OCI-LY3 (cell line): ENCODE measurements at regions not wholly inside any gene's neighbourhood (a gene's known extent, or its start where the extent isn't known, plus 50 kb on each side); places are given as distances from the start of the nearest gene placed in this dataset.
A peak's percentile ranks its signal among the peaks of the same experiment; 100 is the strongest.

Source experiments
- H2AFZ ChIP-seq: fragments of 200-600, 300-600 bp; shearing (Covaris generic); 2 replicates; pipeline ENCODE4 v1.6.0; 2014; ENCODE audit warnings: antibody characterized with exemption, low read depth, low read length
- H3K27ac ChIP-seq: fragments of 200-600, 300-600 bp; sonication (generic); 2 replicates; pipeline ENCODE4 v1.5.1; 2014; ENCODE audit warnings: mild to moderate bottlenecking, low read length, moderate library complexity, mixed read lengths
- H3K27me3 ChIP-seq: fragments of 200-600, 300-600 bp; sonication (generic); 2 replicates; pipeline ENCODE4 v1.6.1; 2014; ENCODE audit warnings: low read depth, low read length, mixed read lengths
- H3K36me3 ChIP-seq: fragments of 200-600, 300-600 bp; sonication (generic); replicated peaks from 2 replicates; pipeline ENCODE3; 2014; ENCODE audit warnings: low read depth, low read length, mixed read lengths
- H3K4me1 ChIP-seq: fragments of 300-600, 200-600 bp; sonication (generic); 2 replicates; pipeline ENCODE4 v1.6.1; 2014; ENCODE audit warnings: low read length, mixed read lengths
- H3K4me2 ChIP-seq: fragments of 200-600, 300-600 bp; sonication (generic); 2 replicates; pipeline ENCODE4 v1.6.1; 2014; ENCODE audit warnings: low read length, mixed read lengths
- H3K4me3 ChIP-seq: fragments of 300-600, 200-600 bp; sonication (generic); 2 replicates; pipeline ENCODE4 v1.5.1; 2014; ENCODE audit warnings: antibody characterized with exemption, mild to moderate bottlenecking, low read length, moderate library complexity
- H3K79me2 ChIP-seq: fragments of 300-600, 200-600 bp; shearing (Covaris generic); 2 replicates; pipeline ENCODE4 v1.6.1; 2014; ENCODE audit warnings: mild to moderate bottlenecking, low read length, mixed read lengths
- H3K9ac ChIP-seq: fragments of 300-600, 200-600 bp; shearing (Covaris generic); 2 replicates; pipeline ENCODE4 v1.6.0; 2014; ENCODE audit warnings: mild to moderate bottlenecking, low read length, moderate library complexity
- H3K9me3 ChIP-seq: fragments of 200-600, 300-600 bp; shearing (Covaris generic); 2 replicates; pipeline ENCODE4 v1.6.1; 2014; ENCODE audit warnings: low read length, mixed read lengths; ENCODE audit not compliant: insufficient read depth
- H4K20me1 ChIP-seq: fragments of 200-600, 300-600 bp; sonication (generic); 2 replicates; pipeline ENCODE4 v1.6.1; 2016; ENCODE audit warnings: low read length, mixed read lengths; ENCODE audit not compliant: insufficient read depth
- EZH2phosphoT487 ChIP-seq: fragments of 200-600 bp; shearing (Covaris generic); IDR thresholded peaks from 2 replicates; pipeline ENCODE4 v1.6.1; 2018; ENCODE audit warnings: antibody characterized with exemption, mixed run types, low read depth
- TF ChIP-seq, protein P1 (sequence below): fragments of 200-600, 300-600 bp; sonication (generic); IDR thresholded peaks from 2 replicates; pipeline ENCODE4 v1.5.1; 2014; ENCODE audit warnings: antibody characterized with exemption, low read length, low read depth

DNA sequence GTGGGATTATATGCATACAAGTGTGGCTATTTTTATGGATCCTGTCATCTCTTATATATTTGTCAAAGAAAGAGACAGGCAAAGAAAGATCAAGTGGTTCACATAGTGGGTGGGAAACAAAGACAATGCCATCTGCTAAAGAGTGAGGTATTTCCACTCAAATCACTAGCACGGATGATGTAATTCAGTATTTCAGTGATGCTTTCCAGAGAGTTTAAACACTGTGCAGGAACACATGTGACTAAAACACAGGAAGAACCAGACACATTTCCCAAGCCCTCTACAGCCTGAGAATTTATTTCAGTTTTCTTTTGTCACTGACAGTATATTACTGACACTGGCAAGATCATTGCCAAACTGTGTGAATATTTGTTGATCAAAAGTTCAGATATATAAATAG lies 885.7 kb upstream of the CELF2 start:
- Histone ChIP-seq H3K36me3 (no peaks in the 10 kb centered on the region), H3K9me3 (no peaks in the 10 kb centered on the region), H4K20me1 (no peaks in the 10 kb centered on the region), H3K79me2 (no peaks in the 10 kb centered on the region), H3K27me3 (no peaks in the 10 kb centered on the region), H3K4me2 (no peak overlapping the region), H3K27ac (no peak overlapping the region), H3K9ac (no peak overlapping the region), H2AFZ (no peak overlapping the region), H3K4me3 (no peak overlapping the region), H3K4me1 (no peaks in the 10 kb centered on the region)
- TF ChIP-seq, protein P1, sequence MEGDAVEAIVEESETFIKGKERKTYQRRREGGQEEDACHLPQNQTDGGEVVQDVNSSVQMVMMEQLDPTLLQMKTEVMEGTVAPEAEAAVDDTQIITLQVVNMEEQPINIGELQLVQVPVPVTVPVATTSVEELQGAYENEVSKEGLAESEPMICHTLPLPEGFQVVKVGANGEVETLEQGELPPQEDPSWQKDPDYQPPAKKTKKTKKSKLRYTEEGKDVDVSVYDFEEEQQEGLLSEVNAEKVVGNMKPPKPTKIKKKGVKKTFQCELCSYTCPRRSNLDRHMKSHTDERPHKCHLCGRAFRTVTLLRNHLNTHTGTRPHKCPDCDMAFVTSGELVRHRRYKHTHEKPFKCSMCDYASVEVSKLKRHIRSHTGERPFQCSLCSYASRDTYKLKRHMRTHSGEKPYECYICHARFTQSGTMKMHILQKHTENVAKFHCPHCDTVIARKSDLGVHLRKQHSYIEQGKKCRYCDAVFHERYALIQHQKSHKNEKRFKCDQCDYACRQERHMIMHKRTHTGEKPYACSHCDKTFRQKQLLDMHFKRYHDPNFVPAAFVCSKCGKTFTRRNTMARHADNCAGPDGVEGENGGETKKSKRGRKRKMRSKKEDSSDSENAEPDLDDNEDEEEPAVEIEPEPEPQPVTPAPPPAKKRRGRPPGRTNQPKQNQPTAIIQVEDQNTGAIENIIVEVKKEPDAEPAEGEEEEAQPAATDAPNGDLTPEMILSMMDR = no peak
- TF ChIP-seq EZH2phosphoT487 = no peak

GRCh38 chr10:10133281-10133680 lies 884.4 kb upstream of the CELF2 start:
- H3K9me3 ChIP-seq = no peaks in the 10 kb centered on the region
- no peak overlapping the region for H2AFZ ChIP-seq
- no peaks in the 10 kb centered on the region for H3K36me3 ChIP-seq
- no peak overlapping the region for H3K27ac ChIP-seq
- H3K79me2 ChIP-seq = no peaks in the 10 kb centered on the region
- H3K27me3 ChIP-seq = no peaks in the 10 kb centered on the region
- H3K4me1 ChIP-seq = no peaks in the 10 kb centered on the region
- TF ChIP-seq, protein P1 = no peak
- no peak overlapping the region for H3K4me3 ChIP-seq
- H3K9ac ChIP-seq = no peak overlapping the region
- H3K4me2 ChIP-seq = no peak overlapping the region
- H4K20me1 ChIP-seq = no peaks in the 10 kb centered on the region

- no peak overlapping the region for H2AFZ ChIP-seq
- no peak overlapping the region for H3K9ac ChIP-seq
- H3K4me2 ChIP-seq = peak overlapping the region; percentile 28; the same call in 1 of the 2 replicates
- H3K4me1 ChIP-seq = no peaks in the 10 kb centered on the region
- H4K20me1 ChIP-seq = no peaks in the 10 kb centered on the region
- H3K9me3 ChIP-seq = no peaks in the 10 kb centered on the region
- no peaks in the 10 kb centered on the region for H3K27me3 ChIP-seq
- peak overlapping the region; percentile 33 for H3K4me3 ChIP-seq
- H3K36me3 ChIP-seq = no peaks in the 10 kb centered on the region
- no peaks in the 10 kb centered on the region for H3K79me2 ChIP-seq
- H3K27ac ChIP-seq = no peak overlapping the region
- TF ChIP-seq, protein P1 = no peak
- no peak for TF ChIP-seq EZH2phosphoT487
Measured at GRCh38 chr10:10138685-10139084, 879.0 kb upstream of the CELF2 start.

DNA sequence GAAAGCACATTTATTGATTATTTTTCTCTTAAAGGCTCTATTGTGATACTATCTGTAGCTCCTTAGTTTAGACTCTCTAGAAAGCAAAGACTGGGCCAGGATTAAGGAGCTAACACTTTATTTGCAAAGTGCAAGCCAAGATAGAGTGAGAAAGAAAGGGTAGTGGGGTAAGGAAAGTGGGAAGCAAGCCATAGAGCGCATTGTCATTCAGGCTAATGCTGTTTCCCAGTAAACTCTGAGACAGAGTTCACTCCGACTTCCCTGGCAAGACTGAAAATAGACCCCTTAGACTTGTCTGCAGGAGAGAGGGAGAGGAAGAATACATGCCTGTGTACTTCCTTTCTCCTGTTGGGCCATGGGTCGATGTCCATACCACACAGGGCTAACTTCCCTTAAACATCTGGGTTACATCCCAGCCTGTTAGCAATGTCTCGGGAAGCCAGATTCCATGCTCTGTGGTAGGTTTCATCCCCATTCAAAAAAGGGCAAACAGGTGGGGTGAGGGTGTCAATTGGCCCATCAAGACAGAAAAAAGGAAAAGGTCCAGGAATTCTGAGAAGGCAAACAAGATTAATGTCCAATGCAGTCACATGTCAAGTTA lies 875.8 kb upstream of the CELF2 start:
- Histone ChIP-seq H3K9ac (no peak overlapping the region), H3K4me1 (no peaks in the 10 kb centered on the region), H4K20me1 (no peaks in the 10 kb centered on the region)

GRCh38 chr10:10146604-10147003 lies 871.1 kb upstream of the CELF2 start:
- H3K4me2 ChIP-seq = no peak overlapping the region
- H3K9ac ChIP-seq = no peak overlapping the region
- no peak overlapping the region for H2AFZ ChIP-seq
- H3K9me3 ChIP-seq = no peaks in the 10 kb centered on the region
- H4K20me1 ChIP-seq = no peaks in the 10 kb centered on the region
- no peak for TF ChIP-seq EZH2phosphoT487
- TF ChIP-seq, protein P1 = no peak
- H3K27ac ChIP-seq = no peak overlapping the region
- no peaks in the 10 kb centered on the region for H3K36me3 ChIP-seq
- no peaks in the 10 kb centered on the region for H3K79me2 ChIP-seq
- no peaks in the 10 kb centered on the region for H3K27me3 ChIP-seq
- H3K4me3 ChIP-seq = no peak overlapping the region
- H3K4me1 ChIP-seq = no peaks in the 10 kb centered on the region

More for the DNA sequence above, 875.8 kb upstream of the CELF2 start:
- Histone ChIP-seq H3K27me3 (no peaks in the 10 kb centered on the region), H3K79me2 (no peaks in the 10 kb centered on the region), H2AFZ (no peak overlapping the region), H3K4me2 (no peak overlapping the region), H3K27ac (no peak overlapping the region), H3K4me3 (no peak overlapping the region), H3K9me3 (no peaks in the 10 kb centered on the region), H3K36me3 (no peaks in the 10 kb centered on the region)
- no peak for TF ChIP-seq EZH2phosphoT487
